Jurkat, Clone E6-1 (cell line): ENCODE measurements at regions not wholly inside any gene's neighbourhood (a gene's known extent, or its start where the extent isn't known, plus 50 kb on each side); places are given as distances from the start of the nearest gene placed in this dataset.
A peak's percentile ranks its signal among the peaks of the same experiment; 100 is the strongest.
"Not testable (repeated sequence)": the region's sequence is repeated elsewhere in the genome, so short reads cannot be mapped to it uniquely, and the experiment has no call there.

ENCODE experiments used
- DNase-seq: peaks from one replicate; pipeline ENCODE4 v3.0.0-alpha.2; 2011; ENCODE audit warnings: low read depth, low spot score
- H3K4me3 ChIP-seq: 2 replicates; pipeline ENCODE4 v1.5.1; 2011; ENCODE audit warnings: mild to moderate bottlenecking, low read length, control low read depth, moderate library complexity

DNA sequence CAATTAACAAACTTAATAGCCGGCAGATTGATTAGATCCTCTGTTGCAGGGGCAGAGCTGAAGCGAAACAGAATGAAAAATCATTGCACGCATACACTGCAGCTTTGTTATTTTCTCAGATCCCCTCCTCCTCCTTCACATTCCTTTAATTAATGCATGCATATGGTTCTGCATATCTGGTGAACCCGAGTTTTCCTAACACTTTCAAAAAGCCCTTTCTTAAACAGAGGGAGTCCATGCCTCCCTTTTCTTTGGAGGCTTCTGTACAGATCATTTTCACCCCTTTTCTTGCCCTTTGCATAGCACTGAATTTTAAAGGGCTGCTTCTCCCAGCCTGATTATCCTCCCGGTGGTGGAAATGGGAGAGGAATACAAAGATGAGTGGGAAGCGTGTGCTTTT lies 136.6 kb upstream of the TBCA start:
- no peak for DNase-seq
- no peak overlapping the region for H3K4me3 ChIP-seq

DNA sequence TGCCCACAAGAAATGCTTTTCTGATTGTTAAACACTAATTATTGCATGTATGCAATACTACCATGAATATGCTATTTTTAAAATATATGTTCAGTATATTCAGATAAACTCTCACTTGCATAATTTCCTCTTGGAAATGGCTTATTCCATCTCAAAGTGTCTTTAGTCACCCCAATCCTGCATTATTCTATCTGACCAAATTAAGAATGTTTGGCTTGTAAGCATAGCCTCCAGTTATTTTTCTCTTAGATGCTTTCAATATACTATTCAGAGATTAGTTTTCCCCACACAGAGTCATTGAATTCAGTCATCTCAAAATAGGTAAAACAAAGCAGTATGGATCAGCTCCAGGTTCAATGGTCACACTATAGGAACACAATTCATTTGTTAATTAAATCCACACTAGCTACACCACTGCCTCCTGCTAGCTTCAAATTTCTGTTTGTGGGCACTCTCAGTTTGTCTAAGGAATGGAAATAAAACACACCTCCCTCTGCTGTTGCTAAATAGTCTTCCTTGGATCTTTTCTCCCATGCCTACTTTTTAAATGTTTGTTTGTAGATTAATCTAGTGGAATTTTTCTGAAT lies 134.6 kb upstream of the TBCA start:
- DNase-seq, result no peak
- H3K4me3 ChIP-seq, result no peak overlapping the region

DNA sequence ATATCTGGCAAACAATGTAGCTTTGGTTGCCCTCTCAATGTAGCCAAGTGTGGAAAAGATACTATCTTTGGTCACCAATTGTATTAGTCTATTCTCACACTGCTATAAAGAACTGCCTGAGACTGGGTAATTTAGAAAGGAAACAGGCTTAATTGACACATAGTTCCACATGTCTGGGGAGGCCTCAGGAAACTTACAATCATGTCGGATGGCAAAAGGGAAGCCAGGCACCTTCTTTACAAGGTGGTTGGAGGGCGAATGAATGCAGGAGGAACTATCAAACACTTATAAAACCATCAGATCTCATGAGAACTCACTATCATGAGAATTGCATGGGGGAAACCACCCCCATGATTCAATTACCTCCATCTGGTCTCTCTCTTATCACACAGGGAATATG lies 133.1 kb upstream of the TBCA start:
- DNase-seq, result no peak
- H3K4me3 ChIP-seq, result no peak overlapping the region

DNA sequence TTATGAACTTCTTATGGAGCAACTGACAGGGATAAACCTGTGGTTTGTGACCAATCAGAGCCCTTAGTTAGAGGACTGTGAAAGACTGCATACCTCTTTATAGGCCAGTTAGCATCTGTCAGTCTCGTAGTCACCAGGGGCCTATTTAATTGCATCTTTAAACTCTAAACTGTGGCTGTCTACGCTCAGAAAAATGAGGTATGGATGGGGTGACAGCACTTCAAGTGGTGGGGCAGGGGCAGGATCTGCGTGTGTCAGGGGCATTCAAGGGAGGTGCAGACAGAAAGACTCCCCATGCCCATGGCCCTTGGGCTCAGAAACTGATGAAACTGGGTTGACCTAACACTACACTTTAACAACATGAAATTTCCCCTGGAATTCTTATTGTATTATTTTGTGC lies 132.6 kb upstream of the TBCA start:
- no peak for DNase-seq
- no peak overlapping the region for H3K4me3 ChIP-seq

- H3K4me3 ChIP-seq, result no peak overlapping the region
- DNase-seq, result no peak
Measured at GRCh38 chr5:77907786-77908185, 131.6 kb upstream of the TBCA start.

DNA sequence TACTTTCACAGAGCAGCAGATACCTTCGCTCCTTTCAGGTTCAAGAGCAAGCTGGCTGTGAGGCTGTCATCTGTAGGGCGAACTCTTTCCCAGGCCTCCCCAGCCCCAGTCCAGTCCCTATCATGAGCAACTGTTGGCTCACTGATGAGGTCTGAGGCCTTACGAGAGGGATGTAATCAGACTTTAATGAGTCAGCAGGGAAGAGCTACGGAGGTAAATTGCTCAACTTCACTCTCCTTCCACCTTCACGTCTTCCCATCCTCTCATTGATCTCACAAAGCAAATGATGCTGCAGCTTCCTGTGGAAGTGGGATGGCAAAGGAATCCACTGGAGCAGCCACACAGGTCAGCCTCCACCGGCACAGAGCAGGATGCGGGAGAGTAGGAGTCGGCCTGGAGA lies 130.7 kb upstream of the TBCA start:
- no peak for DNase-seq
- no peak overlapping the region for H3K4me3 ChIP-seq

DNA sequence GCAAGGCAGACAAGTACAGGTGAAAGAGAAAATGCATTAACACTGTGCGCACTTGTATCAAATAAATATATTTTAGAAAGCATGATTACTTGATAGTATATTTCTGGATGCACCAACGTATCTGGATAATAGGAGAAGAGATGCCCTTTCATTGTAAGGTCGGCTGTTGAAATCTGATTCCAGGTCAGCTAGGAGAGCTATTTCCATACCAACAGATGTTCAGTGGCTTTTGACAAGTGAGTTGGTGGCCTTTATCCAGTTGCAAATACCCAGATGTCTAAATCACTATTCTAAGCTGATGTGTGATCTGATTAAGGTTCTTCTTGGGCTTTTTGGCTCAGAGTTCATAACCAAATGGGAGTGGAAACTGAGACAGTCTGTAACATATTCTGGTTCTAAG lies 128.2 kb upstream of the TBCA start:
- H3K4me3 ChIP-seq, result no peak overlapping the region
- DNase-seq, result no peak

DNA sequence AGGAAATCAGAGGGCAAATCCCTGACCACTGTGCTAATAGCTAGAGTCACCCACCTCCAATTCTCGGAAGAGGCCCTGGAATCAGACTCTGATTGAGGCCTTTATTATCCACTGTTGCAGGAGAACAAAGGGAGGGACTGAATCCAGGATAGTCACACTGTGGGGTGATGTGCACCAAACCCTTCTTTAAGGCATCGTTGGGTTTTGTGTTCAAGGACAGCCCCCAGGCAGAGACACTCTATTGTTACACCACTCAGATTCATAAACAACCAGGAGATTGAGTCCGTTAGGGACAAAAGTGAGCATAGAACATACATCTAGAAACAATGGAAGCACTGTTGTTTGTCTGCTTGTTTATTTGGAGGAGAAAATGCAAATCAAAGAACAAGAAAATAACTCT lies 124.6 kb upstream of the TBCA start:
- no peak for DNase-seq
- H3K4me3 ChIP-seq, result no peak overlapping the region

- no peak for DNase-seq
- no peak overlapping the region for H3K4me3 ChIP-seq
Measured at GRCh38 chr5:77898385-77898784, 122.2 kb upstream of the TBCA start.

DNA sequence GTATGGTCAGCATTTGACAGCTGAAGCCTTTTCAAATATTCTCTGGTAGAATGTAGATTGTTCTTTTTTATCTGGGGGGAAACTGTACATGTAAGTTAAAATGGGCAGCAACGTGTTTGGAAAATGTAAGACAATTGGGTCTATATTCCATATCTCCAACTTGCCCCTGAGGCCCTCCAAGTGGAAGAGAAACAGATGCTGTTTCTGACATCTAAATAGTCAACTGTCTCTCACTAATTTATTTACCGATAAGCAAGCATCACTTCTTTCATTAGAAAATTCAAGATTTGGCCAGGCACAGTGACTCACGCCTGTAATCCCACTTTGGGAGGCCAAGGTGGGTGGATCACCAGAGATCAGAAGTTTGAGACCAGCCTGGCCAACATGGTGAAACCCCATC lies 120.2 kb upstream of the TBCA start:
- no peak overlapping the region for H3K4me3 ChIP-seq
- no peak for DNase-seq

GRCh38 chr5:77894103-77894502 lies 118.0 kb upstream of the TBCA start:
- H3K4me3 ChIP-seq, DNase-seq: not testable (repeated sequence)

DNA sequence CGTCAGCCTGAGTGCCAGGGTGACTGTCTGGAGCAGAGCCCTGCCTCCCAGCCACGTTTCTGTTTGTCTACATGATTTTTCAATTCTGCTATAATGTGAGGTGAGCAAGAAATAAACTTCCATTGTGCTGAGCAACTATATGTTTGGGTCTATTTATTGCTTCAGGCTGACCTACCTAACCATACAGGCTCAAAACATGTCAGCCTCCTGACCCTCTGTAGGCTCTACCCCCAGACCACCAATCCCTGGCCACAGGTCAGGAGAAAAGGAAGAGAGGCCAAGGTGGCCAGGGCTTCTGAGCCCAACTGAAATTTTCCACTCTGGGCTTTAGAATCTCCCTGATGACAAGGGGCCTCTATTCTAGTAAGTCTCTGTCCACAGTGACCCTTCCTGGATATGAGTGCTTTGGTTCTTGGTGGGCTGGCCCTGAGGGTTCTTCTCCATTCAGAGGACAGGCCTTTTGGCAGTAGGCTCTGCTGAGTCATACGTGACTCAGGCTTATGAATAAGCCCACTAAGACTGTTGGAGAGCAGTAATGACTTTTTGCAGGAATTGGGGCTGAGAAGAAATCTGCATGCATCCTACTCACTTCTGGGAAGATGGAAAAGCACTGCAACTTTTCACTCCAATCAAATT lies 117.2 kb upstream of the TBCA start:
- H3K4me3 ChIP-seq, result no peak overlapping the region
- no peak for DNase-seq

- H3K4me3 ChIP-seq, result no peak overlapping the region
- peak; percentile 1 for DNase-seq
Measured at GRCh38 chr5:77892061-77893010, 116.2 kb upstream of the TBCA start.

DNA sequence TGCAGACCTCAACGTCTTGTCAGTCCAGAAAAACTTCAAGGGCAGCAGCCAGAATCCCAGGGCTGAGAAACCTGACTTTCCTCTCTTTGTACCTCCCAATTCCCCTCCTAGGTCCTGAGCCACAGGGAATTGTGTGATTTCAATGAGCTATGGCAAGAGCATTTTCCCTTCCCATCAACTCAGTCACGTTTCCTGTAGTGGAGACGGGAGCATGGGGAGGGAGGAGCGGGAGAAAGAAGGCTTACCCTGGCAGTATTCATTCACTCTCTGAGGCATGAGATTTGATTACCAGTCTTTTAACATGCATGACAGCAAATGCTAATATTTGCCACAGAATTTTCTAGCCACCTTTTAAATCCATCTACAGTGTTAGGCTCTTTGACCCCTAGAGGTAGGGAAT lies 109.4 kb upstream of the TBCA start:
- no peak for DNase-seq
- no peak overlapping the region for H3K4me3 ChIP-seq

GRCh38 chr5:77882670-77883257 lies 106.6 kb upstream of the TBCA start:
- H3K4me3 ChIP-seq, result no peak overlapping the region
- peak; percentile 7 for DNase-seq

DNA sequence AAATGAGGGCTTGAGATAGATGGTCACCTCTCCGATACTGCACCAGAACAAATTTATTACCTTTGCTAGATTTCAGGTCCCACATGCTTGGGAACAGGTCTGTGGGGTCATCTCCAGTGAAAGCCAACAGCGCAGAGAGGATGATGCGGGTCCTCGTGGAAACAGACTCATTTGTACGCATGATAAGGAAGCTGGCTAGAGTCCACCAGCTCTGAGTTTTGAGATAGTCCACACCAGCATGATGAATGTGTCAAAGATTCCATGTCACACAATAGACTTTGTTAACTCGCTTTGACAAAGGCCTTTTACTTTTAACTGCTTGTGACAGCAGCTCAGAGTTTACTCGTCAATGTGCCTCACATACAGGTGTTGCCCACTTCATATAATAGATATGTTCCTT lies 105.4 kb upstream of the TBCA start:
- no peak overlapping the region for H3K4me3 ChIP-seq
- no peak for DNase-seq

DNA sequence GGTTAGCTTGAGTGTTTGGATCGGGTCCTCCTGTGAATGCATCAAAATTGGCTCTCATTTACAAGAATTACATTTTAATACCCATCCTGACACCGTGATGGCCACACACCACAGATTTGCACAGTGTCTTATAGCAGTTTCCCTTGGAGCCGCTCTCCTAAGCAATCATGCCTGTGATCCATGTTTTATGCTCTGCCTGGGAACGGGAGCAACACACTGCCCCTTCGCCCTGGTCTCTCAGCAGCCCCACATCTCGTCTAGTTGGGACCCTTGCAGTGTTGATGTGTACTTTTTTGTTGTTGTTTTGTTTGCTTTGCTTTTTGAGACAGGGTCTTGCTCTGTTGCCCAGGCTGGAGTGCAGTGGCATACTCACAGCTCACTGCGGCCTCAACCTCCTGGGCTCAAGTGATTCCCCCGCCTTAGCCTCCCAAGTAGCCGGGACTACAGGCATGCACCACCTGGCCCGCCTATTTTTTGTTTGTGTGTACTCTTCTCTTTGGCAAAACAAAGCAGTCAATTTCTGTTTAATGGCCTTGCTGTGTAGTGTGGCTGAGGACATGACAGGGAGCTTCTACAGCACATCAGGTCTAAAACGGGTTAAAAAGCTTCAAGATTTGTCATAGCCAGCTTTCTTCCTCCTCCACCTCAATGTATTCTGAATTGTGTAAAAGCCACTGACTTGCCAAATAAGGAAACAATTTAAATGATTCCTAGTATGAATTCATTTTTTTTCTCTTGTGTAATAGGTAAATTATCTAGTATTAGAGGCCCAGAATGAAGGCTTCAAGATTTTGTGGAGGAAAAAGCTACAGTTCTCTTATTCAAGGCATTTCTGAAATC lies 101.6 kb upstream of the TBCA start:
- DNase-seq, result no peak
- H3K4me3 ChIP-seq, result no peak overlapping the region

DNA sequence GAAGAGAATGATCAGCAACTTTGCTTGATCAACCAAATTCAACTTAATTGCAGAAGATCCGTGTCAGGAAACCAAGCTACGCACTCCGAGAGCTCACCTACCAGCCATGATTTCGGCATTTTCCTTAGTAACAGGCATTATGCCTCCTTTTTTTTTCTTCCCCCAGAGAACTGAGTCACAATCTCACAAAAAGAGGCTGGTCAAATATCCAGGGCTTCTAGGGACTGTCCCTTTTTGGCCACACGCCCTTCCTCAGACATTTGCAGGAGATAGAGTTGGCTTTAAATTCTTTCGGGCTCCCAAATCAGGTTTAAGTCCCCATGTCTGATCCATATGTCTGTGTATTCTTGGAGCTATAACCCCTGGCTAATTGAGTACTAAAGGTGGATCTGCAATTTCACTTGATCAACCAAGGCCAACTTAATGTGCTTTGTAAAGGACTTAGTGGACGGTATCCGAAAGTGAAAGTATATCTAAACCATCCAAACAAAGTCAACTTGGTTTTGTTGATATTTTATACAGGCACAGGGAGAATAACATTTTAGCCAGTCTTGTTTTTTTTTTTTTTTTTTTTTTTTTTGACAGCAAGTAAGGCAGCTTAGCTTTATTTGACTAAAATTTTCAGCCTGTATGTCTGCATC lies 100.8 kb upstream of the TBCA start:
- no peak for DNase-seq
- H3K4me3 ChIP-seq, result no peak overlapping the region

DNA sequence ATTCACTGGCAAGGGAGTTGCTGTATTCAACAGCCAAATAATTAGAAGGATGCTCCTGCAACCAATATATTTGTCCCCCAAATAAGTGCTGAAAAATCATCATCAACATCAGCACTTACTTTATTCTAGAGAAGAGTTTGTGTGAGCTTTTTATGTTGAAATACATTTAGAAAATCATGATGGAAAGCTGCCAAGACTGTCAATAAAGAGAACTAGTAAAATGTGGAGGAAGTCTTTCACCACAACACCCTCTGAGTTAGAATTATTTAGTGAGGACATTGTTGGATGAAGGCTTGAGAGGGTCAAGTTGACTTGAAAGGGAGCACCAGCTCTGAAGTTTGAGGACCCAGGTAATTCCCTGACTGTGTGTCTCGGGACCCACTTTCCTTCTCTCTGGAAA lies 100.2 kb upstream of the TBCA start:
- no peak for DNase-seq

More for the DNA sequence above, 100.2 kb upstream of the TBCA start:
- H3K4me3 ChIP-seq, result no peak overlapping the region
